ENCODE measurements at regions not wholly inside any gene's neighbourhood (a gene's known extent, or its start where the extent isn't known, plus 50 kb on each side); places are given as distances from the start of the nearest gene placed in this dataset.

- H3K9me3 ChIP-seq (ENCODE audit: insufficient read depth, low read length) = no peaks in the 10 kb centered on the region
- H4K20me1 ChIP-seq (ENCODE audit: low read depth, low read length) = no peaks in the 10 kb centered on the region
- H3K9ac ChIP-seq (ENCODE audit: low read length) = no peak overlapping the region
- H3K4me2 ChIP-seq (ENCODE audit: low read depth, low read length, poor library complexity, severe bottlenecking) = no peak overlapping the region
- no peak overlapping the region for H3K4me3 ChIP-seq (ENCODE audit: insufficient read depth, low read length, poor library complexity, severe bottlenecking)
- TF ChIP-seq CTCF (IDR thresholded peaks at IDR 0.05; ENCODE audit: insufficient read depth, low read length, poor library complexity, severe bottlenecking) (no peak), EZH2phosphoT487 (conservative IDR thresholded peaks at IDR 0.05; ENCODE audit: low read length) (no peak)
- no peak overlapping the region for H3K27ac ChIP-seq (ENCODE audit: low read depth, low read length)
- H3F3A ChIP-seq (ENCODE audit: insufficient read depth) = no peaks in the 10 kb centered on the region
- H3K27me3 ChIP-seq (ENCODE audit: low read length) = no peaks in the 10 kb centered on the region
- H2AFZ ChIP-seq (ENCODE audit: low read depth, low read length, severe bottlenecking) = no peak overlapping the region
- no peaks in the 10 kb centered on the region for H3K79me2 ChIP-seq (ENCODE audit: insufficient read depth, low read length)
- no peaks in the 10 kb centered on the region for H3K36me3 ChIP-seq (ENCODE audit: low read length)
- no peaks in the 10 kb centered on the region for H3K9me2 ChIP-seq (replicated peaks; ENCODE audit: insufficient read depth, low read length)
Observed at GRCh38 chr6:105680131-105680530, 277.2 kb upstream of the PREP start.

- no peak overlapping the region for H3K4me2 ChIP-seq (ENCODE audit: low read depth, low read length, poor library complexity, severe bottlenecking)
- H3K27ac ChIP-seq (ENCODE audit: low read depth, low read length) = no peak overlapping the region
- no peaks in the 10 kb centered on the region for H3K9me3 ChIP-seq (ENCODE audit: insufficient read depth, low read length)
- no peak overlapping the region for H2AFZ ChIP-seq (ENCODE audit: low read depth, low read length, severe bottlenecking)
- no peaks in the 10 kb centered on the region for H3K79me2 ChIP-seq (ENCODE audit: insufficient read depth, low read length)
- no peaks in the 10 kb centered on the region for H3K9me2 ChIP-seq (replicated peaks; ENCODE audit: insufficient read depth, low read length)
- no peak for TF ChIP-seq EZH2phosphoT487 (conservative IDR thresholded peaks at IDR 0.05; ENCODE audit: low read length)
- TF ChIP-seq CTCF (IDR thresholded peaks at IDR 0.05; ENCODE audit: insufficient read depth, low read length, poor library complexity, severe bottlenecking) = no peak
- no peak overlapping the region for H3K9ac ChIP-seq (ENCODE audit: low read length)
- no peaks in the 10 kb centered on the region for H4K20me1 ChIP-seq (ENCODE audit: low read depth, low read length)
- no peaks in the 10 kb centered on the region for H3F3A ChIP-seq (ENCODE audit: insufficient read depth)
- no peak overlapping the region for H3K4me3 ChIP-seq (ENCODE audit: insufficient read depth, low read length, poor library complexity, severe bottlenecking)
- no peaks in the 10 kb centered on the region for H3K27me3 ChIP-seq (ENCODE audit: low read length)
- H3K36me3 ChIP-seq (ENCODE audit: low read length) = no peaks in the 10 kb centered on the region
Observed at GRCh38 chr6:105678516-105678915, 275.6 kb upstream of the PREP start.

GRCh38 chr6:105677671-105678475, 275.0 kb upstream of the PREP start:
- Histone ChIP-seq H3K36me3 (ENCODE audit: low read length) (no peaks in the 10 kb centered on the region), H2AFZ (ENCODE audit: low read depth, low read length, severe bottlenecking) (no peak overlapping the region), H3K9ac (ENCODE audit: low read length) (no peak overlapping the region), H3K27ac (ENCODE audit: low read depth, low read length) (no peak overlapping the region), H3K4me2 (ENCODE audit: low read depth, low read length, poor library complexity, severe bottlenecking) (no peak overlapping the region), H3K4me3 (ENCODE audit: insufficient read depth, low read length, poor library complexity, severe bottlenecking) (no peak overlapping the region), H3K79me2 (ENCODE audit: insufficient read depth, low read length) (no peaks in the 10 kb centered on the region), H3K27me3 (ENCODE audit: low read length) (no peaks in the 10 kb centered on the region), H3F3A (ENCODE audit: insufficient read depth) (no peaks in the 10 kb centered on the region), H3K9me3 (ENCODE audit: insufficient read depth, low read length) (no peaks in the 10 kb centered on the region), H3K9me2 (replicated peaks; ENCODE audit: insufficient read depth, low read length) (no peaks in the 10 kb centered on the region), H4K20me1 (ENCODE audit: low read depth, low read length) (no peaks in the 10 kb centered on the region)
- TF ChIP-seq EZH2phosphoT487 (conservative IDR thresholded peaks at IDR 0.05; ENCODE audit: low read length) (no peak), CTCF (IDR thresholded peaks at IDR 0.05; ENCODE audit: insufficient read depth, low read length, poor library complexity, severe bottlenecking) (no peak)
